ENCODE measurements at regions not wholly inside any gene's neighbourhood (a gene's known extent, or its start where the extent isn't known, plus 50 kb on each side); places are given as distances from the start of the nearest gene placed in this dataset.
"Not testable (repeated sequence)": the region's sequence is repeated elsewhere in the genome, so short reads cannot be mapped to it uniquely, and the experiment has no call there.

- no peak for DNase-seq
These were observed 131.3 kb downstream of the LPIN1 start for GRCh38 chr2:11877764-11878163.

- not testable (repeated sequence) for DNase-seq
These were observed 138.8 kb downstream of the LPIN1 start for GRCh38 chr2:11885253-11885652.

- not testable (repeated sequence) for DNase-seq
These were observed 140.5 kb downstream of the LPIN1 start for GRCh38 chr2:11886899-11887298.

GRCh38 chr2:11889101-11889850 is 142.8 kb downstream of the LPIN1 start:
- DNase-seq = no peak

GRCh38 chr2:11889854-11890253 is 143.4 kb downstream of the LPIN1 start:
- DNase-seq = no peak

- no peak for DNase-seq
These were observed 144.6 kb downstream of the LPIN1 start for GRCh38 chr2:11891028-11891427.

- no peak for DNase-seq
These were observed 145.4 kb downstream of the LPIN1 start for GRCh38 chr2:11891671-11892440.

- DNase-seq = no peak
These were observed 150.0 kb downstream of the LPIN1 start for GRCh38 chr2:11896386-11896785.

GRCh38 chr2:11898576-11898975 is 152.1 kb downstream of the LPIN1 start:
- DNase-seq = no peak

GRCh38 chr2:11899264-11899818 is 152.9 kb downstream of the LPIN1 start:
- no peak for DNase-seq

GRCh38 chr2:11900891-11901290 is 154.5 kb downstream of the LPIN1 start:
- DNase-seq = not testable (repeated sequence)

- no peak for DNase-seq
These were observed 155.1 kb downstream of the LPIN1 start for GRCh38 chr2:11901351-11902069.

- DNase-seq = no peak
These were observed 156.7 kb downstream of the LPIN1 start for GRCh38 chr2:11903085-11903606.

GRCh38 chr2:11904029-11904428 is 157.6 kb downstream of the LPIN1 start:
- no peak for DNase-seq

GRCh38 chr2:11904941-11905340 is 158.5 kb downstream of the LPIN1 start:
- DNase-seq = no peak

- DNase-seq = no peak
These were observed 160.8 kb downstream of the LPIN1 start for GRCh38 chr2:11907190-11907589.

GRCh38 chr2:11910971-11911370 is 164.5 kb downstream of the LPIN1 start:
- DNase-seq = no peak

- no peak for DNase-seq
These were observed 166.5 kb downstream of the LPIN1 start for GRCh38 chr2:11912980-11913379.

- no peak for DNase-seq
These were observed 168.0 kb downstream of the LPIN1 start for GRCh38 chr2:11914455-11914854.

- no peak for DNase-seq
These were observed 169.2 kb downstream of the LPIN1 start for GRCh38 chr2:11915650-11916049.

- DNase-seq = no peak
These were observed 173.5 kb downstream of the LPIN1 start for GRCh38 chr2:11919953-11920352.

GRCh38 chr2:11920993-11921583 is 174.7 kb downstream of the LPIN1 start:
- DNase-seq = no peak

- no peak for DNase-seq
These were observed 175.9 kb downstream of the LPIN1 start for GRCh38 chr2:11922294-11922693.

Measured in NCI-H774 (cell line).